Astrocyte (in vitro differentiated cells and primary cell): ENCODE measurements at regions not wholly inside any gene's neighbourhood (a gene's known extent, or its start where the extent isn't known, plus 50 kb on each side); places are given as distances from the start of the nearest gene placed in this dataset.
A peak's percentile ranks its signal among the peaks of the same experiment; 100 is the strongest.

Source experiments
- DNase-seq: peaks from one replicate; pipeline ENCODE4 v3.0.0-alpha.2; 2010; ENCODE audit warnings: low read depth
- FAIRE-seq: peaks from 2 replicates; lab custom pipeline; 2011; peaks lifted over from hg19 to GRCh38; lab: Jason Lieb, UNC
- H2AFZ ChIP-seq: 2 replicates; pipeline ENCODE4 v1.6.0; 2012; ENCODE audit warnings: low read depth, low read length, inconsistent platforms
- H3K27ac ChIP-seq: 2 replicates; pipeline ENCODE4 v1.5.1; 2011; ENCODE audit warnings: low read depth, low read length, inconsistent platforms
- H3K27me3 ChIP-seq: 2 replicates; pipeline ENCODE4 v1.6.0; 2011; ENCODE audit warnings: low read length, inconsistent platforms; ENCODE audit not compliant: insufficient read depth
- H3K36me3 ChIP-seq: 2 replicates; pipeline ENCODE4 v1.5.1; 2011; ENCODE audit warnings: low read length, inconsistent platforms; ENCODE audit not compliant: insufficient read depth
- H3K4me1 ChIP-seq: 2 replicates; pipeline ENCODE4 v1.5.1; 2011; ENCODE audit warnings: low read length, inconsistent platforms; ENCODE audit not compliant: insufficient read depth
- H3K4me2 ChIP-seq: 2 replicates; pipeline ENCODE4 v1.6.0; 2012; ENCODE audit warnings: low read length, inconsistent platforms
- H3K4me3 ChIP-seq: 2 replicates; pipeline ENCODE4 v1.5.1; 2011; ENCODE audit warnings: low read depth, mild to moderate bottlenecking, low read length, inconsistent platforms; ENCODE audit not compliant: insufficient read depth
- H3K79me2 ChIP-seq: 2 replicates; pipeline ENCODE4 v1.6.0; 2012; ENCODE audit warnings: mild to moderate bottlenecking, low read length, inconsistent platforms; ENCODE audit not compliant: insufficient read depth
- H3K9ac ChIP-seq: 2 replicates; pipeline ENCODE4 v1.6.0; 2012; ENCODE audit warnings: mild to moderate bottlenecking, low read length, inconsistent platforms
- H3K9me3 ChIP-seq: 2 replicates; pipeline ENCODE4 v1.5.1; 2012; ENCODE audit warnings: low read depth, mild to moderate bottlenecking, low read length, inconsistent platforms; ENCODE audit not compliant: insufficient read depth
- H4K20me1 ChIP-seq: 2 replicates; pipeline ENCODE4 v1.6.0; 2012; ENCODE audit warnings: low read length, inconsistent platforms; ENCODE audit not compliant: insufficient read depth
- H3K27ac Mint-ChIP-seq: one replicate; pipeline ENCODE4 v1.8.0; 2021; ENCODE audit warnings: mild to moderate bottlenecking, mixed read lengths; ENCODE audit not compliant: unreplicated experiment
- H3K27me3 Mint-ChIP-seq: one replicate; pipeline ENCODE4 v1.8.0; 2021; ENCODE audit warnings: low read depth, mixed read lengths; ENCODE audit not compliant: unreplicated experiment
- H3K36me3 Mint-ChIP-seq: one replicate; pipeline ENCODE4 v1.8.0; 2021; ENCODE audit warnings: low read depth, mixed read lengths; ENCODE audit not compliant: unreplicated experiment
- H3K4me1 Mint-ChIP-seq: one replicate; pipeline ENCODE4 v1.8.0; 2021; ENCODE audit warnings: low read depth, mixed read lengths; ENCODE audit not compliant: unreplicated experiment
- H3K4me3 Mint-ChIP-seq: one replicate; pipeline ENCODE4 v1.8.0; 2021; ENCODE audit warnings: mild to moderate bottlenecking, moderate library complexity, mixed read lengths; ENCODE audit not compliant: unreplicated experiment
- H3K9me3 Mint-ChIP-seq: one replicate; pipeline ENCODE4 v1.8.0; 2021; ENCODE audit warnings: mild to moderate bottlenecking, mixed read lengths; ENCODE audit not compliant: unreplicated experiment
- EZH2 ChIP-seq: IDR thresholded peaks from 2 replicates; pipeline ENCODE4 v1.6.1; 2012; ENCODE audit warnings: mild to moderate bottlenecking, low read length, inconsistent platforms; ENCODE audit not compliant: insufficient read depth
- TF ChIP-seq, protein P1 (sequence below): IDR thresholded peaks from 2 replicates; pipeline ENCODE4 v1.5.1; 2011; ENCODE audit warnings: low read depth, mild to moderate bottlenecking, inconsistent platforms, low read length, moderate library complexity; ENCODE audit not compliant: insufficient read depth

DNA sequence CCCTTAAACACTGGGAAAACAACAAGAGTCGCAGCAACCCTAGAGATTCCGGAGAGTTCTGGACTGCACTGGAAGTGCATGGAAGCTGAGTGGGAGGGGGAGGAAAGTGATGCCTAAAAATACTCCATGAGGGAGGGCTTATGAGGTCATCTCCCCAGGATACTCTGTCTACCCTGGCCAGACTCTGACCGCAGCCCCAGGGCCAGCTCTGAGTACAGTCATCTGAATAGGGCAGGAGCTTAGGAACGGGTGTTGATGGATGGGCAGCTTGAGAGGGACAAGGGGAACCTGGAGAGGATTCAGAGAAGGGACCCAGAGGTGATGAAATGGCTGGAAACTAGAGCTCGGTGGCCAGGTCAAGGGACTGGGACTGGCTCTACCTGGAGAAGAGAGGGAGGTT lies 79.3 kb upstream of the IGFBP5 start:
- H3K9ac ChIP-seq, result peak overlapping the region; percentile 85
- H3K4me1 Mint-ChIP-seq, result peaks cover 37% of the 10 kb centered on the region
- H3K27ac ChIP-seq, result peak overlapping the region; percentile 98
- H4K20me1 ChIP-seq, result no peaks in the 10 kb centered on the region
- H3K27ac Mint-ChIP-seq, result peak overlapping the region; percentile 99
- peaks cover 2% of the 10 kb centered on the region for H3K27me3 Mint-ChIP-seq
- DNase-seq (peak; percentile 98), FAIRE-seq (peak; percentile 5)
- H3K4me3 Mint-ChIP-seq, result peak overlapping the region; percentile 54
- peak overlapping the region; percentile 29 for H3K4me3 ChIP-seq
- no peaks in the 10 kb centered on the region for H3K36me3 Mint-ChIP-seq
- peaks cover 29% of the 10 kb centered on the region for H3K4me1 ChIP-seq
- TF ChIP-seq, protein P1, sequence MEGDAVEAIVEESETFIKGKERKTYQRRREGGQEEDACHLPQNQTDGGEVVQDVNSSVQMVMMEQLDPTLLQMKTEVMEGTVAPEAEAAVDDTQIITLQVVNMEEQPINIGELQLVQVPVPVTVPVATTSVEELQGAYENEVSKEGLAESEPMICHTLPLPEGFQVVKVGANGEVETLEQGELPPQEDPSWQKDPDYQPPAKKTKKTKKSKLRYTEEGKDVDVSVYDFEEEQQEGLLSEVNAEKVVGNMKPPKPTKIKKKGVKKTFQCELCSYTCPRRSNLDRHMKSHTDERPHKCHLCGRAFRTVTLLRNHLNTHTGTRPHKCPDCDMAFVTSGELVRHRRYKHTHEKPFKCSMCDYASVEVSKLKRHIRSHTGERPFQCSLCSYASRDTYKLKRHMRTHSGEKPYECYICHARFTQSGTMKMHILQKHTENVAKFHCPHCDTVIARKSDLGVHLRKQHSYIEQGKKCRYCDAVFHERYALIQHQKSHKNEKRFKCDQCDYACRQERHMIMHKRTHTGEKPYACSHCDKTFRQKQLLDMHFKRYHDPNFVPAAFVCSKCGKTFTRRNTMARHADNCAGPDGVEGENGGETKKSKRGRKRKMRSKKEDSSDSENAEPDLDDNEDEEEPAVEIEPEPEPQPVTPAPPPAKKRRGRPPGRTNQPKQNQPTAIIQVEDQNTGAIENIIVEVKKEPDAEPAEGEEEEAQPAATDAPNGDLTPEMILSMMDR, result no peak
- no peak for TF ChIP-seq EZH2
- no peaks in the 10 kb centered on the region for H3K9me3 ChIP-seq
- H3K36me3 ChIP-seq, result no peaks in the 10 kb centered on the region
- peak overlapping the region; percentile 45 for H2AFZ ChIP-seq
- H3K9me3 Mint-ChIP-seq, result peaks cover 4% of the 10 kb centered on the region
- H3K4me2 ChIP-seq, result peak overlapping the region; percentile 84
- no peaks in the 10 kb centered on the region for H3K79me2 ChIP-seq
- no peaks in the 10 kb centered on the region for H3K27me3 ChIP-seq

DNA sequence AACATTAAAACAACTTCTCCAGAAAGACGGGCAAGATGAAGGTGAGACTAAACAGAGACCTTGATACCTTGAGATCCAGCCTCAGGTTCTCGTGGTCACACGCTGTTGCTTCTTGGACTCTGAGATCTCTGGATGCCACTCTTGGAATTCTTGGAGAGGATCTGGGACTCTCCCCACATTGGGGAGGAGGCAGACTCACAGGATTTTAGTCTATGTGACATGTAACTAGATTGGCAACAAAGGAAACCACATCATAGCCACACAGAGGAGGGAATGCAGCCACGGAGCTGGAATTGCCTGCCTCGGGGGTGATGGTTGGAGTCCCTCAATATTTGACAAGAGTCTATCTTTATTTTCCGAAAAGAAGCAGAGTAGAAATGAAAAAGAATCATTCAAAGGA lies 78.8 kb upstream of the IGFBP5 start:
- Mint-ChIP-seq H3K4me3 (peak overlapping the region; percentile 54), H3K27ac (peak overlapping the region; percentile 99), H3K36me3 (no peaks in the 10 kb centered on the region), H3K4me1 (peaks cover 37% of the 10 kb centered on the region), H3K27me3 (peaks cover 4% of the 10 kb centered on the region), H3K9me3 (peaks cover 2% of the 10 kb centered on the region)
- DNase-seq (peak; percentile 57), FAIRE-seq (peak; percentile 64)
- Histone ChIP-seq H2AFZ (peak overlapping the region; percentile 45), H3K9me3 (no peaks in the 10 kb centered on the region), H3K4me2 (peak overlapping the region; percentile 84), H3K4me3 (peak overlapping the region; percentile 29), H4K20me1 (no peaks in the 10 kb centered on the region), H3K27ac (peak overlapping the region; percentile 98), H3K36me3 (no peaks in the 10 kb centered on the region), H3K4me1 (peaks cover 29% of the 10 kb centered on the region), H3K79me2 (no peaks in the 10 kb centered on the region), H3K27me3 (no peaks in the 10 kb centered on the region), H3K9ac (peak overlapping the region; percentile 85)
- TF ChIP-seq EZH2, result no peak
- TF ChIP-seq, protein P1, result no peak

DNA sequence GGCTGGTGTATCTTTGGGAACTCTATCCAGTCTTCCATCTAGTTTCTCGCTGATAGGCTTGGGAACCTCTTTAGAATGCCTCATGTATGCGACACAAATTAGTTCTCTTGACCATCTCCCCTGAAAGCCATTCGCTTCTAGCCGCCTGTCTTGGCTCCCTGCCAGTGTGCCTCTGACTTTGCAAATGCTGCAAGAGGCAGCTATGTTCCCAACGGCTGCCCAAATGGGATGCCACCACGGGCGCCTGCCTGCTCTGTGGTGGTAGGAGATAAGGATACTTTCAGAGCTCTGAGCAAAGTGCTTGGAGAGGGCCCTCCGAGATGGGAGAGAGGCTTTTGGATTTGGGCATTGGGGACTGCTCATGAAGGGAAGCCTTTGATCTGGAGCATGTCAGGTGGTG lies 77.7 kb upstream of the IGFBP5 start:
- no peak overlapping the region for H2AFZ ChIP-seq
- no peaks in the 10 kb centered on the region for H3K27me3 ChIP-seq
- no peaks in the 10 kb centered on the region for H4K20me1 ChIP-seq
- Mint-ChIP-seq H3K27me3 (peaks cover 8% of the 10 kb centered on the region), H3K27ac (peak overlapping the region; percentile 99), H3K4me1 (peaks cover 37% of the 10 kb centered on the region), H3K4me3 (no peak overlapping the region), H3K36me3 (no peaks in the 10 kb centered on the region), H3K9me3 (no peaks in the 10 kb centered on the region)
- H3K36me3 ChIP-seq, result no peaks in the 10 kb centered on the region
- no peaks in the 10 kb centered on the region for H3K9me3 ChIP-seq
- H3K4me1 ChIP-seq, result peaks cover 29% of the 10 kb centered on the region
- TF ChIP-seq, protein P1, result no peak
- TF ChIP-seq EZH2, result no peak
- no peak for FAIRE-seq
- no peak overlapping the region for H3K9ac ChIP-seq
- H3K27ac ChIP-seq, result no peak overlapping the region
- H3K4me2 ChIP-seq, result no peak overlapping the region
- H3K4me3 ChIP-seq, result no peak overlapping the region
- H3K79me2 ChIP-seq, result no peaks in the 10 kb centered on the region
- no peak for DNase-seq
